ENCODE measurements at regions not wholly inside any gene's neighbourhood (a gene's known extent, or its start where the extent isn't known, plus 50 kb on each side); places are given as distances from the start of the nearest gene placed in this dataset.

- in situ Hi-C loops (cut with MboI), result no loop called here
- FAIRE-seq, result no peak
These were observed 302.8 kb upstream of the CRIM1 start for GRCh38 chr2:36052819-36053218.

GRCh38 chr2:36044411-36044810 lies 311.2 kb upstream of the CRIM1 start:
- WGBS (ENCODE audit: insufficient coverage, insufficient replicate concordance, low lambda C conversion rate, missing lambda C conversion rate), result 64% methylated on average over 4 of the region's 4 CpGs
- H3K79me2 ChIP-seq (ENCODE audit: control insufficient read depth, insufficient read depth, low read length), result no peaks in the 10 kb centered on the region
- intact Hi-C loops (cut with micrococcal nuclease; ENCODE audit: unreplicated experiment) (no loop called here), in situ Hi-C loops (cut with MboI) (no loop called here)
- ChIA-PET SMC1A (ENCODE audit: uncharacterized antibody, unreplicated experiment) (interaction anchor here (1.1 kb wide), 1 partner anchor 9 kb away, joined by 3 read pairs; no protein-coding TSS in a partner anchor), RAD21 (ENCODE audit: unreplicated experiment) (no interaction called here), POLR2A (no interaction called here), CTCF (no interaction called here)
- FAIRE-seq (no peak), ATAC-seq (no peak; the same call in 1 of the 3 replicates), DNase-seq (ENCODE audit: low read depth, low spot score) (no peak)
- H4K20me1 ChIP-seq (ENCODE audit: control insufficient read depth, insufficient read depth), result no peaks in the 10 kb centered on the region
- H2AFZ ChIP-seq (ENCODE audit: control insufficient read depth, low read depth, low read length), result no peak overlapping the region
- H3K27me3 ChIP-seq (replicated peaks in 1 of 2; ENCODE audit: control insufficient read depth in 2 of 2, insufficient read depth in 2 of 2, low read length in 1 of 2), result no peaks in the 10 kb centered on the region
- H3K4me1 ChIP-seq (ENCODE audit: control insufficient read depth, insufficient read depth, low read length), result no peaks in the 10 kb centered on the region
- no peak for TF ChIP-seq ZBTB40 (IDR thresholded peaks at IDR 0.05; ENCODE audit: borderline replicate concordance)
- peak; percentile 44 for TF ChIP-seq JUNB (IDR thresholded peaks at IDR 0.05)
- no peak overlapping the region for H3K9ac ChIP-seq (ENCODE audit: control insufficient read depth, insufficient read depth, low read length)
- H3K36me3 ChIP-seq (ENCODE audit: control insufficient read depth in 2 of 2, insufficient read depth in 2 of 2, low read length in 1 of 2), result no peaks in the 10 kb centered on the region
- H3K4me3 ChIP-seq, result no peak overlapping the region
- no TSS peak for BruUV-seq (replicated peaks)
- no peak overlapping the region for H3K27ac ChIP-seq (ENCODE audit: control insufficient read depth, insufficient read depth)
- H3K4me2 ChIP-seq (ENCODE audit: control insufficient read depth, insufficient read depth), result no peak overlapping the region
- H3K9me3 ChIP-seq (replicated peaks; ENCODE audit: control insufficient read depth, insufficient read depth, low read length), result no peaks in the 10 kb centered on the region

More at GRCh38 chr2:36052819-36053218, 302.8 kb upstream of the CRIM1 start:
- CTCF ChIA-PET, result no interaction called here
- no peak overlapping the region for H2AFZ ChIP-seq (ENCODE audit: control insufficient read depth, low read depth, low read length)
- no peak for TF ChIP-seq SIN3A (IDR thresholded peaks at IDR 0.05; ENCODE audit: low read depth, low read length)
- TF ChIP-seq SMARCA5 (IDR thresholded peaks at IDR 0.05), result no peak
- no peak for TF ChIP-seq IKZF2 (IDR thresholded peaks at IDR 0.05)
- TF ChIP-seq TAF1 (IDR thresholded peaks at IDR 0.05; ENCODE audit: borderline replicate concordance, low read depth, low read length), result no peak
- TF ChIP-seq SUPT20H (IDR thresholded peaks at IDR 0.05; ENCODE audit: borderline replicate concordance, control insufficient read depth, low read depth, low read length), result no peak
- no peak for TF ChIP-seq NBN (IDR thresholded peaks at IDR 0.05)
- no peak for TF ChIP-seq IRF4 (IDR thresholded peaks at IDR 0.05; ENCODE audit: low read depth, low read length)
- no peak for TF ChIP-seq HSF1 (IDR thresholded peaks at IDR 0.05; ENCODE audit: low read depth, low read length)
- TF ChIP-seq ZBED1 (IDR thresholded peaks at IDR 0.05; ENCODE audit: borderline replicate concordance), result no peak
- BruUV-seq (replicated peaks), result no TSS peak
- intact Hi-C loops (cut with micrococcal nuclease; ENCODE audit: unreplicated experiment), result no loop called here
- no peaks in the 10 kb centered on the region for H3K4me1 ChIP-seq (ENCODE audit: control insufficient read depth, insufficient read depth, low read length)
- RAD21 ChIA-PET (ENCODE audit: unreplicated experiment), result no interaction called here
- no peak for ATAC-seq
- no peaks in the 10 kb centered on the region for H3K36me3 ChIP-seq (ENCODE audit: control insufficient read depth in 2 of 2, insufficient read depth in 2 of 2, low read length in 1 of 2)
- WGBS (ENCODE audit: insufficient coverage, insufficient replicate concordance, low lambda C conversion rate, missing lambda C conversion rate), result 0% methylated on average over 1 of the region's 1 CpG
- no peak for DNase-seq (ENCODE audit: low read depth, low spot score)
- H3K79me2 ChIP-seq (ENCODE audit: control insufficient read depth, insufficient read depth, low read length), result no peaks in the 10 kb centered on the region
- H3K9me3 ChIP-seq (replicated peaks; ENCODE audit: control insufficient read depth, insufficient read depth, low read length), result no peaks in the 10 kb centered on the region
- H3K27ac ChIP-seq (ENCODE audit: control insufficient read depth, insufficient read depth), result no peak overlapping the region
- POLR2A ChIA-PET, result no interaction called here
- no peak overlapping the region for H3K4me2 ChIP-seq (ENCODE audit: control insufficient read depth, insufficient read depth)
- no peaks in the 10 kb centered on the region for H3K27me3 ChIP-seq (replicated peaks in 1 of 2; ENCODE audit: control insufficient read depth in 2 of 2, insufficient read depth in 2 of 2, low read length in 1 of 2)
- H4K20me1 ChIP-seq (ENCODE audit: control insufficient read depth, insufficient read depth), result no peaks in the 10 kb centered on the region
- SMC1A ChIA-PET (ENCODE audit: uncharacterized antibody, unreplicated experiment), result interaction anchor here (0.5 to 1.1 kb wide), 3 partner anchors 9 to 300 kb away, joined by 3 read pairs; no protein-coding TSS in a partner anchor
- H3K9ac ChIP-seq (ENCODE audit: control insufficient read depth, insufficient read depth, low read length), result no peak overlapping the region
- no peak overlapping the region for H3K4me3 ChIP-seq

Measured in GM12878 (cell line).